ENCODE measurements at regions not wholly inside any gene's neighbourhood (a gene's known extent, or its start where the extent isn't known, plus 50 kb on each side); places are given as distances from the start of the nearest gene placed in this dataset.

DNA sequence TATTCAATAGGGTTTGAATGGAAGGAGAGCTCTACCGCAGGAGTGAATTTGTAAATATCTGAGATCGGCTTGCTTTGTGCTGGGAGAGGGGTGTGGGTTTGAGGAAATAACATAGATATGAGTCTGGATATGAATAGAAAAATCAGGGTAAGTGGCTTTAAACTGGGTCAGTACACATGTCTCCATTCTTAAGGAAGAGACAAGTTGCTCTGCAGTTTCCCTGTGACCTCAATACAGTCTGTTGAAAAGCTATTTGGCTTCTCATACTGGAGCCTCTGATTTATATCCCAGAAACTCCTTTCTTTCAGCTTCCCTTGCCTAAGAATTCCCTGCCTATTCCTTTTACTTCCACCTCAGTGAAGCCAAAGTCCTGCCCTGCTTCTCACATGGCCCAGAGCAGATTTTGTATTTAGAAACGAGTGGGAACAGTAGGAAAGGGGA is 153.5 kb upstream of the ATF7IP start:
- TF ChIP-seq, protein P1, sequence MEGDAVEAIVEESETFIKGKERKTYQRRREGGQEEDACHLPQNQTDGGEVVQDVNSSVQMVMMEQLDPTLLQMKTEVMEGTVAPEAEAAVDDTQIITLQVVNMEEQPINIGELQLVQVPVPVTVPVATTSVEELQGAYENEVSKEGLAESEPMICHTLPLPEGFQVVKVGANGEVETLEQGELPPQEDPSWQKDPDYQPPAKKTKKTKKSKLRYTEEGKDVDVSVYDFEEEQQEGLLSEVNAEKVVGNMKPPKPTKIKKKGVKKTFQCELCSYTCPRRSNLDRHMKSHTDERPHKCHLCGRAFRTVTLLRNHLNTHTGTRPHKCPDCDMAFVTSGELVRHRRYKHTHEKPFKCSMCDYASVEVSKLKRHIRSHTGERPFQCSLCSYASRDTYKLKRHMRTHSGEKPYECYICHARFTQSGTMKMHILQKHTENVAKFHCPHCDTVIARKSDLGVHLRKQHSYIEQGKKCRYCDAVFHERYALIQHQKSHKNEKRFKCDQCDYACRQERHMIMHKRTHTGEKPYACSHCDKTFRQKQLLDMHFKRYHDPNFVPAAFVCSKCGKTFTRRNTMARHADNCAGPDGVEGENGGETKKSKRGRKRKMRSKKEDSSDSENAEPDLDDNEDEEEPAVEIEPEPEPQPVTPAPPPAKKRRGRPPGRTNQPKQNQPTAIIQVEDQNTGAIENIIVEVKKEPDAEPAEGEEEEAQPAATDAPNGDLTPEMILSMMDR (IDR thresholded peaks at IDR 0.05) = no peak
- TF ChIP-seq POLR2A (IDR thresholded peaks at IDR 0.05) = no peak

Measured in adrenal gland (tissue), 5 donors.